ENCODE measurements at regions not wholly inside any gene's neighbourhood (a gene's known extent, or its start where the extent isn't known, plus 50 kb on each side); places are given as distances from the start of the nearest gene placed in this dataset.
"Not testable (repeated sequence)": the region's sequence is repeated elsewhere in the genome, so short reads cannot be mapped to it uniquely, and the experiment has no call there.

- DNase-seq (ENCODE audit: extremely low read depth in 1 of 2, low read depth in 1 of 2) = no peak
Measured at GRCh38 chr4:81617545-81617944, 145.8 kb upstream of the RASGEF1B start.

- DNase-seq (ENCODE audit: extremely low read depth in 1 of 2, low read depth in 1 of 2) = no peak
Measured at GRCh38 chr4:81611221-81611620, 139.5 kb upstream of the RASGEF1B start.

DNA sequence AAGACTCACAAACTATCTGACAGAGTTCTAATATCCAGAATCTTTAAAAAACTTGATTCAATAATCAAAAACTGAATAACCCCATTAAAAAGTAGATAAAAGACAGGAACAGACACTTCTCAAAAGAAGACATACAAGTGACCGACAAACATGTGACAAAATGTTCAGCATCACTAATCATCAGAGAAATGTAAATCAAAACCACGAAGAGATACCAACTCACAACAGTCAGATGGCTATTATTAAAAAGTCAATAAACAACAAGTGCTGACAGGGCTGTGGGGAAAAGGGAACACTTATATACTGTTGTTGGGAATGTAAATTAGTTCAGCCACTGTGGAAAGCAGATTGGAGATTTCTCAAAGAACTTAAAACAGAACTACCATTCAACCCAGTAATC, 138.1 kb upstream of the RASGEF1B start:
- no peak for DNase-seq (ENCODE audit: extremely low read depth in 1 of 2, low read depth in 1 of 2)

DNA sequence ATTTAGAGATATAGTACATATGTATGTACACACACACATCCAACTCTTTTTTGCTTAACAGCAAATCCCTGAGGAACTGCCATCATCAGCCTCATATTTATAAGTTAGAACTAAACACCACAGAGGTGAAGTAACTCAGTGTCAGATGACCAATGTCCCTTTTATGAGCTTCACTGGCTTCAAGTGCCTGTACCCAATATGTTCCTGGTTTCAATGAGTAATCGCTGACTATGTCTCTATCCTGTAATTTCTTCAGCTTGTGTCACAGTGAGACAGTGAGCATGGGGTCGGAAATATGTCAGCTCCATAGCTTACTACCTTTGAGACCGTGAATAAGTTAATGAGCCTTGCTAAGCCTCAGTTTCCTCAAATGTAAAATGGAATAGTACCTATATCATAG, 136.2 kb upstream of the RASGEF1B start:
- no peak for DNase-seq (ENCODE audit: extremely low read depth in 1 of 2, low read depth in 1 of 2)

DNA sequence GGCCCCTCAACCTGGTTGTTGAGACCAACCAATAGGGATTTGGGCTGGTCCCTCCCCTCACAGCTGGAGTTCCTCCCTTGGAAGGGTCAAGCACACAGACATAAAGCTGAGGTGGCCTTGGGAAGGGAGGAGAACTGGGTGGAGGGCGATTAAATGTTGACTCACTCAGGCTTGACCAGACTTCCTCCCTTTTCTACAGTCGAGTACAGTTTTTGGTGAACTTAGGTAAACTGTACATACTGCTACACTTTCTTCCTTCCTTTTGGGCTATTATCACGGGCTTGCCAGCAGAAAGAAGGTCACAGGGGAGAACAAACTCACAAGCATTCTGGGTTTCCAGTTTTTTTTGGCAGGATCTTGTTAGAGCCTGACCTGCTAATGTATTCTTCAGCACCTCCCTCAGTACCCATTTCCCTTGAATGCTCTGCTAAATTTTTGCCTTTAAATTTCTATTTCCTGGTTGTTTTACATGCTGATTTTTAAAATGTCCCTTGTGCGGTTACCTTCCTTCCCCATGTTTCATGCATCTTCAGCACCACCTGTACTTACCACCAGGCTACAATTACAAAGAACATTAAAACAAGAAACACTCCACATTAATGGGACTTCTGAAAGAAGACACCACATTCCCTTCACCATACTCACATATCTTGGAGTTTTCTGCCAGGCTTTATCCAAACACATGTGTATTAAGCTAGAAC, 135.2 kb upstream of the RASGEF1B start:
- DNase-seq (ENCODE audit: extremely low read depth in 1 of 2, low read depth in 1 of 2) = no peak

DNA sequence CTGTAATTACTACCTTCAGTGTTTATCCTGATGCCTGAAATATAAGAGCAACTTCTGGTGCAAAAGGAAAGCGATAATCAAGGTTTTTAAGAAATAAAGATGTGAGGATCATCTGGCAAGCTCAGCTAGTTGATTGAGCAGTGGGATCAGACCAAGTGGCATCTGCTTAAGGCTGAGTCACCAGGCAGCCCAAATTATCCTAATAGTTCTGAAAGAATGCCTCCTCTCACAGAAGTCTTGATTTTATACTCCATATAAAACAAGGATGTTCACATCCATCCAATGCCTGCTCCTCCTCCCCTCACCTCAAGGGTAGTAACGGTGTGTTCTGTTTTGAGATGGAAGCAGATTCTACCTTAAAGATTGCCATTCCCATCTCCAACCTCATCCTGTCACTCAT, 134.5 kb upstream of the RASGEF1B start:
- no peak for DNase-seq (ENCODE audit: extremely low read depth in 1 of 2, low read depth in 1 of 2)

GRCh38 chr4:81605271-81605670, 133.6 kb upstream of the RASGEF1B start:
- DNase-seq (ENCODE audit: extremely low read depth in 1 of 2, low read depth in 1 of 2) = no peak

- DNase-seq (ENCODE audit: extremely low read depth in 1 of 2, low read depth in 1 of 2) = no peak
Measured at GRCh38 chr4:81604683-81605218, 133.0 kb upstream of the RASGEF1B start.

- no peak for DNase-seq (ENCODE audit: extremely low read depth in 1 of 2, low read depth in 1 of 2)
Measured at GRCh38 chr4:81602854-81603253, 131.1 kb upstream of the RASGEF1B start.

DNA sequence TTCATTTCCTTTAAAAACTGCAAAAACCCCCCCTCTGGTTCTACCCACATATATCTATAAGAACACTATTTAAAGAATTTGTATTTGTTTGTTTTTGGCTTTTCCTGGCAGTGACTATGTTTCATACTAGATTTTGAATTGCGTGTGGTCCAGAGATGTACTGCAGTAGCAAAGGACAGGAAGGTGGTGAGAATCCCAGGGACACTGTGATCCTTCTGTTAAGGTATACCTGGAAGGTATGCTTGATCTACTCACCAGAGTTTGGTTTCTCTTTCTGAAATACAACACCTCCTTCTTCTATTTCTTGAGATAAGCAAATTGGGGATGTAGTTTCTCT, 129.6 kb upstream of the RASGEF1B start:
- no peak for DNase-seq (ENCODE audit: extremely low read depth in 1 of 2, low read depth in 1 of 2)

GRCh38 chr4:81600520-81601357, 129.0 kb upstream of the RASGEF1B start:
- no peak for DNase-seq (ENCODE audit: extremely low read depth in 1 of 2, low read depth in 1 of 2)

GRCh38 chr4:81599742-81600380, 128.2 kb upstream of the RASGEF1B start:
- no peak for DNase-seq (ENCODE audit: extremely low read depth in 1 of 2, low read depth in 1 of 2)

GRCh38 chr4:81595798-81596610, 124.3 kb upstream of the RASGEF1B start:
- no peak for DNase-seq (ENCODE audit: extremely low read depth in 1 of 2, low read depth in 1 of 2)

- no peak for DNase-seq (ENCODE audit: extremely low read depth in 1 of 2, low read depth in 1 of 2)
Measured at GRCh38 chr4:81595287-81595686, 123.6 kb upstream of the RASGEF1B start.

- DNase-seq (ENCODE audit: extremely low read depth in 1 of 2, low read depth in 1 of 2) = no peak
Measured at GRCh38 chr4:81594490-81595159, 122.9 kb upstream of the RASGEF1B start.

DNA sequence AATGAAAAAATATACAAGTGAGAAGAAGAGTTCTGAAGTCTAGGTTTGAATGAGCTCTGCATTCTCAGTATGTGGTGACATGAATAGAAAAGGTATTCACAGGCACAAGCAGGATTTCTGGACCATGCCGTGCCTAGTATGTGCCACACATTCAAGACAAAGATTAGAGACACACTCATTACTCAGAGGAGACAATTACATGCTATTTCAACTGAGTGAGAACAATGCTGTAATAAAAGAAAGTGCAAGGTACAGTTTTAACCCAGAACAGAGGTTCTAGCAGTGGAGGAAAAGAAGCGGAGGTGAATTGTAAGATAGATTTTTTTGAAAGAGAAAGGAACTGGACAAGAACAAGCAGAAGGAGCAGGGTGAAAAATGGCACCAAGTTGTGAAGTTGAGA, 121.0 kb upstream of the RASGEF1B start:
- DNase-seq (ENCODE audit: extremely low read depth in 1 of 2, low read depth in 1 of 2) = no peak

GRCh38 chr4:81590596-81590995, 118.9 kb upstream of the RASGEF1B start:
- DNase-seq (ENCODE audit: extremely low read depth in 1 of 2, low read depth in 1 of 2) = no peak

GRCh38 chr4:81589262-81589661, 117.6 kb upstream of the RASGEF1B start:
- no peak for DNase-seq (ENCODE audit: extremely low read depth in 1 of 2, low read depth in 1 of 2)

GRCh38 chr4:81586706-81587105, 115.0 kb upstream of the RASGEF1B start:
- no peak for DNase-seq (ENCODE audit: extremely low read depth in 1 of 2, low read depth in 1 of 2)

GRCh38 chr4:81580994-81581374, 109.3 kb upstream of the RASGEF1B start:
- not testable (repeated sequence) for DNase-seq (ENCODE audit: extremely low read depth in 1 of 2, low read depth in 1 of 2)

Measured in stimulated activated CD8-positive, alpha-beta memory T cell treated with anti-CD3 and anti-CD28 coated beads, Interleukin-7, amount 100 ng/mL, for 48 hours (primary cell).